CD8-positive, alpha-beta memory T cell (primary cell): ENCODE measurements at regions not wholly inside any gene's neighbourhood (a gene's known extent, or its start where the extent isn't known, plus 50 kb on each side); places are given as distances from the start of the nearest gene placed in this dataset.
"Not testable (repeated sequence)": the region's sequence is repeated elsewhere in the genome, so short reads cannot be mapped to it uniquely, and the experiment has no call there.

Source experiments
- CTCF ChIA-PET: fragments of 350-600 bp; sonication (Branson Sonifier 250); formaldehyde crosslinking; loops from one replicate; lab custom pipeline; 2021; ENCODE audit warnings: antibody characterized with exemption; lab: Charles Lee
- POLR2A ChIA-PET: fragments of 350-600 bp; sonication (Branson Sonifier 250); formaldehyde crosslinking; loops from one replicate; lab custom pipeline; 2021; ENCODE audit warnings: antibody characterized with exemption; lab: Charles Lee
- DNase-seq, 5 donors: peaks; one replicate each; pipeline versions ENCODE4 v3.0.0 to v3.0.0-alpha.2; 2020 to 2022; ENCODE audit warnings: mixed read lengths in 1 of 5
- H3K27ac ChIP-seq: one replicate; pipeline ENCODE4 v1.7.0; 2013; ENCODE audit warnings: low read depth, mild to moderate bottlenecking, low read length, moderate library complexity
- H3K27me3 ChIP-seq: 2 replicates; pipeline ENCODE4 v1.7.0; 2013; ENCODE audit warnings: low read length, mild to moderate bottlenecking; ENCODE audit not compliant: insufficient read depth, poor library complexity, severe bottlenecking
- H3K36me3 ChIP-seq: 2 replicates; pipeline ENCODE4 v1.7.0; 2013; ENCODE audit warnings: mild to moderate bottlenecking, low read length, moderate library complexity; ENCODE audit not compliant: insufficient read depth
- H3K4me1 ChIP-seq: 2 replicates; pipeline ENCODE4 v1.7.0; 2013; ENCODE audit warnings: mild to moderate bottlenecking, low read length, moderate library complexity; ENCODE audit not compliant: insufficient read depth
- H3K4me3 ChIP-seq: 2 replicates; pipeline ENCODE4 v1.7.0; 2013; ENCODE audit warnings: mild to moderate bottlenecking, low read length
- H3K9me3 ChIP-seq: 2 replicates; pipeline ENCODE4 v1.7.0; 2013; ENCODE audit warnings: mild to moderate bottlenecking, low read length
- H3K27ac Mint-ChIP-seq, 8 donors: one replicate each; pipeline ENCODE4 v1.8.0; 2020 to 2021; ENCODE audit warnings: mixed read lengths in 8 of 8, mild to moderate bottlenecking in 6 of 8, inconsistent platforms in 3 of 8, moderate library complexity in 3 of 8
- H3K27me3 Mint-ChIP-seq, 2 donors: one replicate each; pipeline ENCODE4 v1.8.0; 2020 to 2021; ENCODE audit warnings: mixed read lengths in 2 of 2, mild to moderate bottlenecking in 1 of 2, moderate library complexity in 1 of 2
- H3K36me3 Mint-ChIP-seq, 3 donors: one replicate each; pipeline ENCODE4 v1.8.0; 2020 to 2021; ENCODE audit warnings: mixed read lengths in 3 of 3, inconsistent platforms in 1 of 3, mild to moderate bottlenecking in 1 of 3
- H3K4me1 Mint-ChIP-seq, 3 donors: one replicate each; pipeline ENCODE4 v1.8.0; 2020 to 2021; ENCODE audit warnings: mixed read lengths in 3 of 3, inconsistent platforms in 1 of 3, mild to moderate bottlenecking in 1 of 3
- H3K4me3 Mint-ChIP-seq, 7 donors: one replicate each; pipeline ENCODE4 v1.8.0; 2020 to 2021; ENCODE audit warnings: mixed read lengths in 7 of 7, mild to moderate bottlenecking in 6 of 7, moderate library complexity in 4 of 7, inconsistent platforms in 2 of 7
- H3K9me3 Mint-ChIP-seq, 5 donors: one replicate each; pipeline ENCODE4 v1.8.0; 2020 to 2022; ENCODE audit warnings: mixed read lengths in 5 of 5, mild to moderate bottlenecking in 3 of 5, moderate library complexity in 2 of 5, inconsistent platforms in 1 of 5

GRCh38 chr13:69280399-69280798, 827.2 kb upstream of the ATXN8OS start:
- H3K4me3 ChIP-seq = no peak overlapping the region
- H3K9me3 ChIP-seq = no peaks in the 10 kb centered on the region
- ChIA-PET CTCF (no interaction called here), POLR2A (no interaction called here)
- no peak overlapping the region for H3K27ac ChIP-seq
- Mint-ChIP-seq H3K4me3 (no peak overlapping the region), H3K27me3 (no peaks in the 10 kb centered on the region), H3K36me3 (peaks cover 0 to 2% (median 0%) of the 10 kb centered on the region in 3 donors), H3K27ac (no peak overlapping the region), H3K9me3 (peaks cover 6 to 34% (median 13%) of the 10 kb centered on the region in 5 donors), H3K4me1 (no peaks in the 10 kb centered on the region)
- no peaks in the 10 kb centered on the region for H3K27me3 ChIP-seq
- no peak for DNase-seq
- H3K36me3 ChIP-seq = no peaks in the 10 kb centered on the region
- H3K4me1 ChIP-seq = no peaks in the 10 kb centered on the region

GRCh38 chr13:69279213-69279612, 828.4 kb upstream of the ATXN8OS start:
- H3K4me1 ChIP-seq = no peaks in the 10 kb centered on the region
- ChIA-PET CTCF (no interaction called here), POLR2A (no interaction called here)
- no peak overlapping the region for H3K4me3 Mint-ChIP-seq
- no peaks in the 10 kb centered on the region for H3K4me1 Mint-ChIP-seq
- H3K36me3 Mint-ChIP-seq = peaks cover 0 to 2% (median 0%) of the 10 kb centered on the region in 3 donors
- DNase-seq = no peak
- no peaks in the 10 kb centered on the region for H3K27me3 ChIP-seq
- H3K27ac Mint-ChIP-seq = no peak overlapping the region
- H3K27me3 Mint-ChIP-seq = no peaks in the 10 kb centered on the region
- peaks cover 4 to 37% (median 11%) of the 10 kb centered on the region in 5 donors for H3K9me3 Mint-ChIP-seq
- no peak overlapping the region for H3K27ac ChIP-seq
- H3K36me3 ChIP-seq = no peaks in the 10 kb centered on the region
- no peaks in the 10 kb centered on the region for H3K9me3 ChIP-seq
- no peak overlapping the region for H3K4me3 ChIP-seq

GRCh38 chr13:69274231-69274630, 833.4 kb upstream of the ATXN8OS start:
- Histone ChIP-seq H3K9me3 (no peaks in the 10 kb centered on the region), H3K27me3 (no peaks in the 10 kb centered on the region), H3K36me3 (no peaks in the 10 kb centered on the region), H3K27ac (no peak overlapping the region), H3K4me1 (no peaks in the 10 kb centered on the region), H3K4me3 (no peak overlapping the region)
- no peak for DNase-seq
- H3K4me1 Mint-ChIP-seq = no peaks in the 10 kb centered on the region
- no peaks in the 10 kb centered on the region for H3K27me3 Mint-ChIP-seq
- H3K9me3 Mint-ChIP-seq = peaks cover 5 to 19% (median 9%) of the 10 kb centered on the region in 5 donors
- no peak overlapping the region for H3K4me3 Mint-ChIP-seq
- H3K36me3 Mint-ChIP-seq = no peaks in the 10 kb centered on the region
- ChIA-PET POLR2A (no interaction called here), CTCF (interaction anchor here (1.0 kb wide), 1 partner anchor 8 kb away, joined by 3 read pairs; no protein-coding TSS in a partner anchor)
- no peak overlapping the region for H3K27ac Mint-ChIP-seq

- Histone ChIP-seq H3K27me3 (no peaks in the 10 kb centered on the region), H3K9me3 (peaks cover 7% of the 10 kb centered on the region), H3K27ac (no peak overlapping the region), H3K4me1 (no peaks in the 10 kb centered on the region), H3K4me3 (no peak overlapping the region), H3K36me3 (no peaks in the 10 kb centered on the region)
- ChIA-PET POLR2A (no interaction called here), CTCF (no interaction called here)
- no peaks in the 10 kb centered on the region for H3K4me1 Mint-ChIP-seq
- peaks cover 4 to 29% (median 10%) of the 10 kb centered on the region in 5 donors for H3K9me3 Mint-ChIP-seq
- no peak for DNase-seq
- H3K4me3 Mint-ChIP-seq = no peak overlapping the region
- no peak overlapping the region for H3K27ac Mint-ChIP-seq
- no peaks in the 10 kb centered on the region for H3K27me3 Mint-ChIP-seq
- peaks cover 0 to 2% (median 0%) of the 10 kb centered on the region in 3 donors for H3K36me3 Mint-ChIP-seq
Measured at GRCh38 chr13:69264362-69265334, 843.0 kb upstream of the ATXN8OS start.

- Mint-ChIP-seq H3K27ac (no peak overlapping the region), H3K4me1 (no peaks in the 10 kb centered on the region), H3K9me3 (peaks cover 0 to 14% (median 4%) of the 10 kb centered on the region in 5 donors), H3K27me3 (peaks cover 0 to 1% of the 10 kb centered on the region in 2 donors), H3K36me3 (no peaks in the 10 kb centered on the region), H3K4me3 (no peak overlapping the region)
- Histone ChIP-seq H3K4me1 (no peaks in the 10 kb centered on the region), H3K9me3 (no peaks in the 10 kb centered on the region), H3K27ac (no peak overlapping the region), H3K27me3 (no peaks in the 10 kb centered on the region), H3K4me3 (no peak overlapping the region), H3K36me3 (no peaks in the 10 kb centered on the region)
- ChIA-PET CTCF (no interaction called here), POLR2A (no interaction called here)
- no peak for DNase-seq
Measured at GRCh38 chr13:69243366-69243765, 864.3 kb upstream of the ATXN8OS start.

GRCh38 chr13:69234171-69234570, 873.5 kb upstream of the ATXN8OS start:
- H3K4me1 ChIP-seq = no peaks in the 10 kb centered on the region
- CTCF ChIA-PET = no interaction called here
- no peaks in the 10 kb centered on the region for H3K27me3 Mint-ChIP-seq
- H3K27ac Mint-ChIP-seq = no peak overlapping the region
- no peak overlapping the region for H3K4me3 Mint-ChIP-seq
- POLR2A ChIA-PET = no interaction called here
- H3K9me3 Mint-ChIP-seq = peaks cover 17 to 36% (median 28%) of the 10 kb centered on the region in 5 donors
- H3K27ac ChIP-seq = no peak overlapping the region
- H3K4me3 ChIP-seq = no peak overlapping the region
- no peak for DNase-seq
- no peaks in the 10 kb centered on the region for H3K4me1 Mint-ChIP-seq
- peaks cover 0 to 1% (median 0%) of the 10 kb centered on the region in 3 donors for H3K36me3 Mint-ChIP-seq
- H3K27me3 ChIP-seq = no peaks in the 10 kb centered on the region
- H3K36me3 ChIP-seq = no peaks in the 10 kb centered on the region
- no peaks in the 10 kb centered on the region for H3K9me3 ChIP-seq

GRCh38 chr13:69226427-69226826, 881.2 kb upstream of the ATXN8OS start:
- Mint-ChIP-seq H3K4me3 (no peak overlapping the region), H3K36me3 (peaks cover 0 to 1% (median 0%) of the 10 kb centered on the region in 3 donors), H3K4me1 (no peaks in the 10 kb centered on the region), H3K27ac (no peak overlapping the region), H3K9me3 (peaks cover 10 to 44% (median 18%) of the 10 kb centered on the region in 5 donors), H3K27me3 (no peaks in the 10 kb centered on the region)
- ChIA-PET POLR2A (no interaction called here), CTCF (no interaction called here)
- no peak for DNase-seq
- H3K4me3 ChIP-seq = no peak overlapping the region
- H3K27me3 ChIP-seq = no peaks in the 10 kb centered on the region
- no peak overlapping the region for H3K27ac ChIP-seq
- H3K36me3 ChIP-seq = no peaks in the 10 kb centered on the region
- H3K9me3 ChIP-seq = no peaks in the 10 kb centered on the region
- no peaks in the 10 kb centered on the region for H3K4me1 ChIP-seq

- H3K36me3 ChIP-seq, H3K27me3 ChIP-seq, H3K27ac Mint-ChIP-seq, POLR2A ChIA-PET, H3K4me1 ChIP-seq, H3K27ac ChIP-seq, H3K4me1 Mint-ChIP-seq, H3K27me3 Mint-ChIP-seq, H3K36me3 Mint-ChIP-seq, H3K4me3 Mint-ChIP-seq, DNase-seq, H3K4me3 ChIP-seq, CTCF ChIA-PET, H3K9me3 ChIP-seq: not testable (repeated sequence)
- H3K9me3 Mint-ChIP-seq = peaks cover 3 to 29% (median 9%) of the 10 kb centered on the region in 5 donors
Measured at GRCh38 chr13:69221633-69222498, 885.8 kb upstream of the ATXN8OS start.
